ENCODE measurements at regions not wholly inside any gene's neighbourhood (a gene's known extent, or its start where the extent isn't known, plus 50 kb on each side); places are given as distances from the start of the nearest gene placed in this dataset.

DNA sequence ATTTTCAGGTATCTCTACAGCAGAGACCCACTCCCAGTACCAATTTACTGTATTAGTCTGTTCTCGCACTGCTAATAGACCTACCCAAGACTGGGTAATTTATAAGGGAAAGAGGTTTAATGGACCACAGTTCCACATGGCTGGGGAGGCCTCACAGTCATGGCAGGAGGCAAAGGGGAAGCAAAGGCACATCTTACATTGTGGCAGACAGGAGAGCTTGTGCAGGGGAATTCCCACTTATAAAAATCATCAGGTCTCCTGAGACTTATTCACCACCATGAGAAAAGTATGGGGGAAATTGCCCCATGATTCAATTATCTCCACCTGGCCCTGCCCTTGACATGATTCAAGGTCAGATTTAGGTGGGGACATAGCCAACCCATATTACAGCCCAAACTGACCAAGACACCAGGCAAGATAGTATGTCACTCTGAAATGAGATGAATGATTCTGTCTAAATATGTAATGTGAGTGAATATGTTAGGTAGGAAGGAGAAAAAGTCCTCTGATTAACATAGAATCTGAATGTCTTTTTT lies 182.5 kb upstream of the CDH12 start:
- TF ChIP-seq EZH2 (IDR thresholded peaks at IDR 0.05; ENCODE audit: borderline replicate concordance, low read length) = no peak
- TF ChIP-seq, protein P1, sequence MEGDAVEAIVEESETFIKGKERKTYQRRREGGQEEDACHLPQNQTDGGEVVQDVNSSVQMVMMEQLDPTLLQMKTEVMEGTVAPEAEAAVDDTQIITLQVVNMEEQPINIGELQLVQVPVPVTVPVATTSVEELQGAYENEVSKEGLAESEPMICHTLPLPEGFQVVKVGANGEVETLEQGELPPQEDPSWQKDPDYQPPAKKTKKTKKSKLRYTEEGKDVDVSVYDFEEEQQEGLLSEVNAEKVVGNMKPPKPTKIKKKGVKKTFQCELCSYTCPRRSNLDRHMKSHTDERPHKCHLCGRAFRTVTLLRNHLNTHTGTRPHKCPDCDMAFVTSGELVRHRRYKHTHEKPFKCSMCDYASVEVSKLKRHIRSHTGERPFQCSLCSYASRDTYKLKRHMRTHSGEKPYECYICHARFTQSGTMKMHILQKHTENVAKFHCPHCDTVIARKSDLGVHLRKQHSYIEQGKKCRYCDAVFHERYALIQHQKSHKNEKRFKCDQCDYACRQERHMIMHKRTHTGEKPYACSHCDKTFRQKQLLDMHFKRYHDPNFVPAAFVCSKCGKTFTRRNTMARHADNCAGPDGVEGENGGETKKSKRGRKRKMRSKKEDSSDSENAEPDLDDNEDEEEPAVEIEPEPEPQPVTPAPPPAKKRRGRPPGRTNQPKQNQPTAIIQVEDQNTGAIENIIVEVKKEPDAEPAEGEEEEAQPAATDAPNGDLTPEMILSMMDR (IDR thresholded peaks at IDR 0.05; ENCODE audit: low read length) = no peak
